H1 (cell line): ENCODE measurements at regions not wholly inside any gene's neighbourhood (a gene's known extent, or its start where the extent isn't known, plus 50 kb on each side); places are given as distances from the start of the nearest gene placed in this dataset.

Experiments
- CTCF ChIA-PET: fragments of 300-600 bp; sonication (Branson Sonifier 250); formaldehyde crosslinking; loops from one replicate; lab custom pipeline; 2021; ENCODE audit not compliant: partially characterized antibody; lab: Charles Lee
- POLR2A ChIA-PET: fragments of 300-600 bp; sonication (Branson Sonifier 250); formaldehyde crosslinking; loops from one replicate; lab custom pipeline; 2021; ENCODE audit warnings: inconsistent platforms; ENCODE audit not compliant: partially characterized antibody; lab: Charles Lee
- DNase-seq, 2 experiments: peaks; one replicate each; pipeline versions ENCODE4 v3.0.0 to v3.0.0-alpha.2; 2010 to 2022; ENCODE audit warnings: low spot score in 2 of 2, low read depth in 1 of 2, mixed read lengths in 1 of 2
- FAIRE-seq: peaks from 2 replicates; lab custom pipeline; 2011; peaks lifted over from hg19 to GRCh38; lab: Jason Lieb, UNC
- H2AFZ ChIP-seq: 2 replicates; pipeline ENCODE4 v1.8.1; 2012; ENCODE audit warnings: low read length, inconsistent platforms
- H2AK5ac ChIP-seq: 2 replicates; pipeline ENCODE4 v1.6.1; 2013; ENCODE audit warnings: low read depth, low read length
- H2BK120ac ChIP-seq: replicated peaks from 2 replicates; pipeline ENCODE3; 2013; ENCODE audit warnings: low read depth, low read length, inconsistent platforms
- H2BK12ac ChIP-seq: 2 replicates; pipeline ENCODE4 v1.6.1; 2013; ENCODE audit warnings: low read depth, low read length
- H2BK15ac ChIP-seq: 2 replicates; pipeline ENCODE4 v1.6.1; 2013; ENCODE audit warnings: low read length
- H2BK20ac ChIP-seq: 2 replicates; pipeline ENCODE4 v1.6.1; 2013; ENCODE audit warnings: low read length
- H2BK5ac ChIP-seq: 2 replicates; pipeline ENCODE4 v1.6.1; 2013; ENCODE audit warnings: low read depth, low read length
- H3K14ac ChIP-seq: 2 replicates; pipeline ENCODE4 v1.6.1; 2013; ENCODE audit warnings: inconsistent platforms; ENCODE audit not compliant: insufficient read length
- H3K18ac ChIP-seq: 2 replicates; pipeline ENCODE4 v1.6.1; 2013; ENCODE audit warnings: low read length; ENCODE audit errors: extremely low read depth
- H3K23ac ChIP-seq: 2 replicates; pipeline ENCODE4 v1.6.1; 2013; ENCODE audit warnings: inconsistent platforms; ENCODE audit not compliant: insufficient read length
- H3K23me2 ChIP-seq: 2 replicates; pipeline ENCODE4 v1.6.1; 2013; ENCODE audit warnings: low read depth, low read length
- H3K27ac ChIP-seq: 2 replicates; pipeline ENCODE4 v1.6.1; 2011; ENCODE audit warnings: low read depth, low read length, inconsistent platforms
- H3K27me3 ChIP-seq, 4 experiments: replicated peaks in 1 of 4; 1 replicate in 1 of 4; 2 replicates in 3 of 4; pipeline versions ENCODE4 v1.6.1 to v1.8.1; 2011 to 2013; ENCODE audit warnings: low read length in 3 of 4, mild to moderate bottlenecking in 3 of 4, inconsistent platforms in 2 of 4, mixed read lengths in 2 of 4, moderate library complexity in 1 of 4; ENCODE audit not compliant: control insufficient read depth in 3 of 4, insufficient read depth in 3 of 4; ENCODE audit errors: extremely low read depth in 1 of 4
- H3K36me3 ChIP-seq, 4 experiments: 2 replicates each; pipeline versions ENCODE4 v1.6.1 to v1.8.1; 2011 to 2013; ENCODE audit warnings: mild to moderate bottlenecking in 4 of 4, low read length in 3 of 4, moderate library complexity in 2 of 4, control low read depth in 1 of 4, inconsistent platforms in 1 of 4; ENCODE audit not compliant: insufficient read depth in 4 of 4, control insufficient read depth in 2 of 4
- H3K4ac ChIP-seq: replicated peaks from 2 replicates; pipeline ENCODE3; 2013; ENCODE audit warnings: low read length, low read depth, mixed read lengths, inconsistent platforms; ENCODE audit not compliant: insufficient read length
- H3K4me1 ChIP-seq, 4 experiments: replicated peaks in 1 of 4; 1 replicate in 1 of 4; 2 replicates in 3 of 4; pipeline versions ENCODE4 v1.6.1 to v1.8.1; 2011 to 2013; ENCODE audit warnings: low read length in 3 of 4, inconsistent platforms in 2 of 4, mixed read lengths in 1 of 4; ENCODE audit not compliant: insufficient read depth in 4 of 4, control insufficient read depth in 3 of 4
- H3K4me2 ChIP-seq, 2 experiments: 2 replicates each; pipeline versions ENCODE4 v1.6.1 to v1.8.1; 2011 to 2013; ENCODE audit warnings: low read depth in 2 of 2, low read length in 2 of 2, control low read depth in 1 of 2, inconsistent platforms in 1 of 2, mild to moderate bottlenecking in 1 of 2; ENCODE audit not compliant: insufficient read depth in 1 of 2
- H3K4me3 ChIP-seq, 4 experiments: fragments of 200-600, 300-600 bp in 1 of 4; sonication (generic), shearing (Covaris generic), sonication (Bioruptor Twin) in 1 of 4; 2 replicates each; pipeline versions ENCODE4 v1.5.1 to v1.8.1; 2011 to 2016; ENCODE audit warnings: low read length in 4 of 4, low read depth in 3 of 4, control low read depth in 2 of 4, inconsistent platforms in 2 of 4, mild to moderate bottlenecking in 2 of 4, mixed read lengths in 1 of 4, moderate library complexity in 1 of 4; ENCODE audit not compliant: insufficient read depth in 2 of 4; ENCODE audit errors: extremely low read depth in 1 of 4
- H3K56ac ChIP-seq: replicated peaks from 2 replicates; pipeline ENCODE3; 2013; ENCODE audit warnings: low read depth, mild to moderate bottlenecking, mixed read lengths, low read length, inconsistent platforms; ENCODE audit not compliant: insufficient read length
- H3K79me1 ChIP-seq: 2 replicates; pipeline ENCODE4 v1.6.1; 2013; ENCODE audit warnings: low read depth, low read length, control low read depth
- H3K79me2 ChIP-seq, 2 experiments: 2 replicates each; pipeline versions ENCODE4 v1.6.1 to v1.8.1; 2012 to 2013; ENCODE audit warnings: low read length in 2 of 2, mild to moderate bottlenecking in 2 of 2, inconsistent platforms in 1 of 2; ENCODE audit not compliant: insufficient read depth in 2 of 2, control insufficient read depth in 1 of 2
- H3K9ac ChIP-seq, 4 experiments: replicated peaks in 1 of 4; 1 replicate in 1 of 4; 2 replicates in 3 of 4; pipeline versions ENCODE4 v1.6.1 to v1.8.1; 2011 to 2013; ENCODE audit warnings: low read depth in 3 of 4, low read length in 3 of 4, control low read depth in 2 of 4, mild to moderate bottlenecking in 2 of 4, moderate library complexity in 2 of 4, inconsistent platforms in 1 of 4; ENCODE audit errors: extremely low read depth in 1 of 4
- H3K9me3 ChIP-seq, 2 experiments: 2 replicates each; pipeline versions ENCODE4 v1.6.1 to v1.8.1; 2012 to 2013; ENCODE audit warnings: mild to moderate bottlenecking in 2 of 2, moderate library complexity in 2 of 2, control low read depth in 1 of 2, inconsistent platforms in 1 of 2, low read depth in 1 of 2, low read length in 1 of 2, mixed read lengths in 1 of 2; ENCODE audit not compliant: insufficient read depth in 2 of 2
- H4K20me1 ChIP-seq, 2 experiments: replicated peaks in 1 of 2; 2 replicates each; pipeline versions ENCODE3 to v1.8.1; 2011 to 2013; ENCODE audit warnings: inconsistent platforms in 2 of 2, low read length in 2 of 2, mild to moderate bottlenecking in 1 of 2; ENCODE audit not compliant: insufficient read depth in 2 of 2, control insufficient read depth in 1 of 2
- H4K5ac ChIP-seq: 2 replicates; pipeline ENCODE4 v1.6.1; 2013; ENCODE audit warnings: low read length, low read depth, mixed read lengths, inconsistent platforms; ENCODE audit not compliant: insufficient read length
- H4K8ac ChIP-seq: 2 replicates; pipeline ENCODE4 v1.8.0; 2013; ENCODE audit warnings: mild to moderate bottlenecking, moderate library complexity, low read length, inconsistent platforms; ENCODE audit not compliant: insufficient read depth; ENCODE audit errors: extremely low read depth
- H4K91ac ChIP-seq: replicated peaks from 2 replicates; pipeline ENCODE3; 2013; ENCODE audit warnings: low read length, mixed read lengths, inconsistent platforms; ENCODE audit not compliant: insufficient read length
- CHD2 ChIP-seq: IDR thresholded peaks from 2 replicates; pipeline ENCODE4 v1.6.1; 2012; ENCODE audit warnings: low read length, improper control_type of control experiment
- JUND ChIP-seq: IDR thresholded peaks from 2 replicates; pipeline ENCODE4 v1.6.1; 2011; ENCODE audit warnings: mild to moderate bottlenecking, improper control_type of control experiment, low read length
- RBBP5 ChIP-seq: IDR thresholded peaks from 2 replicates; pipeline ENCODE4 v1.7.1; 2012; ENCODE audit warnings: low read depth, mild to moderate bottlenecking, inconsistent platforms, low read length, moderate library complexity, borderline replicate concordance
- SP2 ChIP-seq: IDR thresholded peaks from 2 replicates; pipeline ENCODE4 v1.6.1; 2012; ENCODE audit warnings: mild to moderate bottlenecking, low read length, inconsistent platforms
- WGBS, 2 experiments: shearing (Covaris generic) in 1 of 2; methylation state at CpG; one replicate each; pipeline versions ENCODE4 v1.1.6 to v1.1.7; 2013 to 2015; ENCODE audit warnings: low lambda C conversion rate in 2 of 2, mixed read lengths in 2 of 2, inconsistent platforms in 1 of 2, low coverage in 1 of 2, missing lambda C conversion rate in 1 of 2; ENCODE audit not compliant: insufficient replicate concordance in 2 of 2, insufficient coverage in 1 of 2, insufficient read length in 1 of 2; ENCODE audit errors: extremely low coverage in 1 of 2, missing lambda C conversion rate in 1 of 2; 5-methylcytosine and 5-hydroxymethylcytosine counted together

- no peak overlapping the region for H3K27ac ChIP-seq
- no peak overlapping the region for H2BK15ac ChIP-seq
- H3K9me3 ChIP-seq, result peaks cover 0 to 9% of the 10 kb centered on the region in 2 experiments; a peak in 1 of 4 replicates
- H4K20me1 ChIP-seq, result no peaks in the 10 kb centered on the region
- POLR2A ChIA-PET, result no interaction called here
- H3K27me3 ChIP-seq, result no peaks in the 10 kb centered on the region
- no peaks in the 10 kb centered on the region; a peak in 1 of 4 replicates for H3K79me2 ChIP-seq
- WGBS, 2 experiments, result 92% methylated on average over 8 of the region's 8 CpGs; no CpG with 5 or more reads in 1 of the 2 experiments
- TF ChIP-seq SP2 (no peak), RBBP5 (no peak), CHD2 (no peak), JUND (no peak)
- TF ChIP-seq, all 59 proteins: peak for 0
- DNase-seq, result no peak
- Histone ChIP-seq H3K36me3 (no peaks in the 10 kb centered on the region), H2BK12ac (no peak overlapping the region), H3K14ac (no peak overlapping the region), H3K18ac (no peak overlapping the region), H4K91ac (no peak overlapping the region), H3K4ac (no peak overlapping the region), H3K56ac (no peak overlapping the region), H3K79me1 (no peaks in the 10 kb centered on the region), H3K4me3 (no peak overlapping the region), H4K5ac (no peak overlapping the region), H2BK20ac (no peak overlapping the region), H3K23ac (no peak overlapping the region), H3K9ac (no peak overlapping the region), H2AK5ac (no peak overlapping the region), H3K4me2 (no peak overlapping the region), H2BK5ac (no peak overlapping the region), H3K23me2 (no peaks in the 10 kb centered on the region), H4K8ac (no peak overlapping the region), H3K4me1 (no peaks in the 10 kb centered on the region), H2AFZ (no peak overlapping the region), H2BK120ac (no peak overlapping the region)
- no peak for FAIRE-seq
- CTCF ChIA-PET, result interaction anchor here (0.6 kb wide), 1 partner anchor 1285 kb away, joined by 3 read pairs; no protein-coding TSS in a partner anchor
Measured at GRCh38 chr1:4854367-4854766, 200.0 kb downstream of the AJAP1 start.
